Activated T-cell treated with anti-CD3 and anti-CD28 coated beads, Interleukin-2, amount 50 U/mL, for 48 hours (primary cell): ENCODE measurements at regions not wholly inside any gene's neighbourhood (a gene's known extent, or its start where the extent isn't known, plus 50 kb on each side); places are given as distances from the start of the nearest gene placed in this dataset.

Source experiments
- DNase-seq, 2 experiments: peaks; one replicate each; pipeline ENCODE4 v3.0.0-alpha.2; 2020

- DNase-seq, result no peak
Measured at GRCh38 chr17:77308861-77309726, 168.3 kb downstream of the SEC14L1 start.

- no peak for DNase-seq
Measured at GRCh38 chr17:77310336-77310735, 169.6 kb downstream of the SEC14L1 start.

GRCh38 chr17:77311371-77311981 lies 170.7 kb downstream of the SEC14L1 start:
- no peak for DNase-seq

GRCh38 chr17:77312061-77312701 lies 171.4 kb downstream of the SEC14L1 start:
- no peak for DNase-seq

GRCh38 chr17:77312786-77313599 lies 172.2 kb downstream of the SEC14L1 start:
- DNase-seq, result no peak

GRCh38 chr17:77313831-77314230 lies 173.1 kb downstream of the SEC14L1 start:
- DNase-seq, result no peak

GRCh38 chr17:77314601-77315000 lies 173.8 kb downstream of the SEC14L1 start:
- DNase-seq, result no peak

- DNase-seq, result no peak
Measured at GRCh38 chr17:77315010-77315409, 174.2 kb downstream of the SEC14L1 start.

GRCh38 chr17:77315551-77316190 lies 174.9 kb downstream of the SEC14L1 start:
- DNase-seq, result no peak

GRCh38 chr17:77316191-77316641 lies 175.4 kb downstream of the SEC14L1 start:
- no peak for DNase-seq

- no peak for DNase-seq
Measured at GRCh38 chr17:77316651-77317050, 175.9 kb downstream of the SEC14L1 start.

- DNase-seq, result no peak
Measured at GRCh38 chr17:77317091-77317750, 176.5 kb downstream of the SEC14L1 start.

GRCh38 chr17:77318021-77318420 lies 177.3 kb downstream of the SEC14L1 start:
- DNase-seq, result no peak

GRCh38 chr17:77318491-77319210 lies 177.9 kb downstream of the SEC14L1 start:
- no peak for DNase-seq

- DNase-seq, result peak; percentile 54 to 64
Measured at GRCh38 chr17:77319211-77320043, 178.7 kb downstream of the SEC14L1 start.

- no peak for DNase-seq
Measured at GRCh38 chr17:77320044-77320440, 179.3 kb downstream of the SEC14L1 start.

GRCh38 chr17:77320485-77321256 lies 179.9 kb downstream of the SEC14L1 start:
- no peak for DNase-seq

GRCh38 chr17:77321649-77322513 lies 181.1 kb downstream of the SEC14L1 start:
- DNase-seq, result no peak
